Liver (tissue), 8 donors: ENCODE measurements at regions not wholly inside any gene's neighbourhood (a gene's known extent, or its start where the extent isn't known, plus 50 kb on each side); places are given as distances from the start of the nearest gene placed in this dataset.

Experiments
- DNase-seq: peaks from one replicate; pipeline ENCODE4 v3.0.0-alpha.2; 2017; ENCODE audit warnings: low spot score
- H3K27ac ChIP-seq, 2 donors: one replicate each; pipeline ENCODE4 v1.7.0; 2013; ENCODE audit warnings: inconsistent platforms in 2 of 2, low read length in 2 of 2, control low read depth in 1 of 2, low read depth in 1 of 2, mild to moderate bottlenecking in 1 of 2
- H3K27me3 ChIP-seq, 4 donors: one replicate each; pipeline versions ENCODE4 v1.6.1 to v1.7.0; 2013; ENCODE audit warnings: low read length in 3 of 4, inconsistent platforms in 1 of 4, mild to moderate bottlenecking in 1 of 4, moderate library complexity in 1 of 4; ENCODE audit not compliant: control insufficient read depth in 4 of 4, insufficient read depth in 4 of 4
- H3K36me3 ChIP-seq, 4 donors: one replicate each; pipeline versions ENCODE4 v1.6.1 to v1.7.0; 2013; ENCODE audit warnings: low read length in 3 of 4, mild to moderate bottlenecking in 3 of 4, low read depth in 1 of 4, moderate library complexity in 1 of 4; ENCODE audit not compliant: control insufficient read depth in 4 of 4, insufficient read depth in 3 of 4
- H3K4me1 ChIP-seq, 4 donors: one replicate each; pipeline versions ENCODE4 v1.6.1 to v1.7.0; 2013; ENCODE audit warnings: low read length in 3 of 4, mild to moderate bottlenecking in 3 of 4, moderate library complexity in 1 of 4; ENCODE audit not compliant: control insufficient read depth in 4 of 4, insufficient read depth in 4 of 4
- H3K4me3 ChIP-seq, 3 donors: one replicate each; pipeline versions ENCODE4 v1.6.1 to v1.7.0; 2013; ENCODE audit warnings: low read length in 3 of 3, control low read depth in 1 of 3, low read depth in 1 of 3, mild to moderate bottlenecking in 1 of 3
- H3K9ac ChIP-seq, 2 donors: one replicate each; pipeline ENCODE4 v1.7.0; 2013; ENCODE audit warnings: low read length in 2 of 2, mild to moderate bottlenecking in 2 of 2, moderate library complexity in 2 of 2, control low read depth in 1 of 2, low read depth in 1 of 2
- H3K9me3 ChIP-seq, 4 donors: one replicate each; pipeline versions ENCODE4 v1.6.1 to v1.7.0; 2013; ENCODE audit warnings: low read length in 3 of 4; ENCODE audit not compliant: control insufficient read depth in 4 of 4
- CTCF ChIP-seq: fragments of 150-350 bp; IDR thresholded peaks from 2 replicates; pipeline ENCODE4 v1.5.1; 2017; ENCODE audit warnings: improper control_type of control experiment, low read depth, low read length; ENCODE audit not compliant: missing input control
- EGR1 ChIP-seq, 2 donors: IDR thresholded peaks; 2 replicates each; pipeline ENCODE4 v1.6.1; 2016 to 2018; ENCODE audit warnings: antibody characterized with exemption in 2 of 2, low read depth in 2 of 2
- FOXA2 ChIP-seq: IDR thresholded peaks from 2 replicates; pipeline ENCODE4 v1.6.1; 2016; ENCODE audit warnings: antibody characterized with exemption
- GABPA ChIP-seq, 2 donors: IDR thresholded peaks in 1 of 2; conservative IDR thresholded peaks in 1 of 2; 2 replicates each; pipeline ENCODE4 v1.6.1; 2016; ENCODE audit warnings: antibody characterized with exemption in 2 of 2, mild to moderate bottlenecking in 1 of 2, moderate library complexity in 1 of 2
- HNF4A ChIP-seq, 2 donors: conservative IDR thresholded peaks; 2 replicates each; pipeline ENCODE4 v1.6.1; 2016; ENCODE audit warnings: antibody characterized with exemption in 2 of 2, mild to moderate bottlenecking in 2 of 2
- HNF4G ChIP-seq: IDR thresholded peaks from 2 replicates; pipeline ENCODE4 v1.6.1; 2016; ENCODE audit warnings: antibody characterized with exemption
- JUND ChIP-seq, 2 donors: IDR thresholded peaks; 2 replicates each; pipeline ENCODE4 v1.6.1; 2016; ENCODE audit warnings: antibody characterized with exemption in 2 of 2
- MAX ChIP-seq: IDR thresholded peaks from 2 replicates; pipeline ENCODE4 v1.6.1; 2016; ENCODE audit warnings: antibody characterized with exemption
- NR2F2 ChIP-seq: IDR thresholded peaks from 2 replicates; pipeline ENCODE4 v1.6.1; 2016; ENCODE audit warnings: antibody characterized with exemption
- RXRA ChIP-seq, 2 donors: IDR thresholded peaks; 2 replicates each; pipeline ENCODE4 v1.6.1; 2017 to 2018; ENCODE audit warnings: antibody characterized with exemption in 2 of 2, mild to moderate bottlenecking in 1 of 2
- SP1 ChIP-seq: IDR thresholded peaks from 2 replicates; pipeline ENCODE4 v1.6.1; 2018; ENCODE audit warnings: antibody characterized with exemption, mild to moderate bottlenecking
- TAF1 ChIP-seq: conservative IDR thresholded peaks from 2 replicates; pipeline ENCODE4 v1.6.1; 2016; ENCODE audit warnings: antibody characterized with exemption, mild to moderate bottlenecking
- YY1 ChIP-seq: IDR thresholded peaks from 2 replicates; pipeline ENCODE4 v1.6.1; 2016; ENCODE audit warnings: antibody characterized with exemption, mild to moderate bottlenecking
- ZBTB33 ChIP-seq: IDR thresholded peaks from 2 replicates; pipeline ENCODE4 v1.6.1; 2016; ENCODE audit warnings: antibody characterized with exemption
- WGBS: extraction: QIAGEN DNeasy Blood & Tissue Kit; methylation state at CpG from one replicate; pipeline ENCODE4 v1.1.7; 2013; 5-methylcytosine and 5-hydroxymethylcytosine counted together
- TF ChIP-seq, protein P1 (sequence below): IDR thresholded peaks from 2 replicates; pipeline ENCODE4 v1.6.1; 2016; ENCODE audit warnings: antibody characterized with exemption
- donor health status: healthy.
- donor health status: healthy.
- donor health status: healthy.
- donor health status: healthy.
- donor health status: healthy.

DNA sequence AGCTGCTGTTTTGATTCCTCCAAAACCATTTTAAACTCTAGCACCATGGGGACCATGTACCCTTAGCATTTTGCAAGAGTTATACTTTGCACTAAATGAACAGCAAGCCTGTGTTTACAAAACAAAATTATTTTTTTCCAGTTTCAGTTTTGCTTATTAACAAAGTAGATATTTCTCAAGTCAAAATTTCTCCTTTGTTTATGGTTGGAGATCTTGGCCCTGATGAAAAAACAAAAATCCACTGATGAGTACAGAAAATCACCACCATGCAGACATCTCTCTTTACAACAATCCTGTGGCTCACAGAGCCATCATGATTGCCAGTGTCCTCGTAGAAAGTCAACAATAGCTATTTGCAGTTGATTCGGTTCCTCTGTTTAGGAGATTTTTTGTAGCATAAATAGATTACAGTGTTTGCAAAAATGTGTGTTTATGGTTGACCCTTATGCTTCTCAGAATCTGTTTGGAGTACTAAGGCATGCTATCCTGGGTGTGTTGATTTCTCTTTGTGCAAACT, 201.1 kb upstream of the NUDT4 start (continued):
- no peak for TF ChIP-seq SP1
- peak; percentile 52 to 59 for TF ChIP-seq HNF4A (conservative IDR thresholded peaks at IDR 0.05)
- TF ChIP-seq TAF1: no peak
- no peak for TF ChIP-seq CTCF
- TF ChIP-seq YY1: no peak
- no peak for TF ChIP-seq EGR1 (IDR thresholded peaks at IDR 0.05; ENCODE audit: low read depth in 2 of 2)

DNA sequence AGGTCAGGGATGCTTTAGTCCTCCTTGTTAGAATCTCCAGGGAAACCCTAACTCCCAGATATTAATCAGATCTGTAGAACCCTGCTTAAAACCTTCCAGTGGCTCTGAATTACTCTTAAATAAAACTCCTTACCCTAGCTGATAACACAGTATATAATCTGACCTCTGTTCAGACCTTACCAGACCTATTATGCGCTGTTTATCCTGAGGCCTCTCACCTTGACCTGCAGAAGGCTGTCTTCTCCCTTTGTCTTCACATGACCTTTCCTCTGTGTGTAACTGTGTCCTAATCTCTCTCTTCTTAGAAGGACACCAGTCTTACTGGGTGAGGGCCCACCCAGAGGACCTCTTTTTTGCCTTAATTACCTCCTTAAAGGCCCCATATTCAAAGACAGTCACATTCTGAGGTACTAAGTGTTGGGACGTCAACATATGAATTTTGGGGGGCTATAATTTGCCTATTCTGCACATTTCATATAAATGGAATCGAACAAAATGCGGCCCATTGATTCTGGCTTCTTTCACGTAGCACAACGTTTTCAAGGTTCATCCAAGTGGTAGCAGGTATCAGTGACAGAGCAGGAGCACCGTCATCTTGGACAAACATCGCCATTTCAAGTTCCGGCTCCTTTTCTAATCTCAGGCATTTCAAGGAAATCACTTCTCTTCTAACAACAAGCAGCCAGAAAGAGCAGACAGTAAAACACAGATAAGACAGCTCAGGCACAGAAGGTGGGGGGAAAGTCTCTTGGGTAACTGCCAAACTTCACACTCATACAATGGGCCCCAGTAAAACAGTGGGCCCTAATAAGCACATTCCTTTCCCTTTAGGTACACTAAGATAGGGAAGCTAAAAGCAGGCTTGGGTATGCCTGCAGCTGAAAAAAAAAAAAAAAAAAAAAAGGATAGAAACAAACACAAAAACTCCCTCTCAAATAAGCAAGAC, 200.2 kb upstream of the NUDT4 start:
- Histone ChIP-seq H3K27me3 (no peaks in the 10 kb centered on the region), H3K9me3 (no peaks in the 10 kb centered on the region), H3K9ac (no peak overlapping the region), H3K27ac (peak overlapping the region; percentile 15 to 27), H3K4me1 (peaks cover 0 to 19% (median 8%) of the 10 kb centered on the region in 4 donors), H3K4me3 (no peak overlapping the region), H3K36me3 (no peaks in the 10 kb centered on the region)
- DNase-seq: no peak
- TF ChIP-seq MAX: no peak
- no peak for TF ChIP-seq NR2F2
- no peak for TF ChIP-seq HNF4A (conservative IDR thresholded peaks at IDR 0.05)
- TF ChIP-seq ZBTB33: no peak
- no peak for TF ChIP-seq EGR1 (IDR thresholded peaks at IDR 0.05; ENCODE audit: low read depth in 2 of 2)
- no peak for TF ChIP-seq CTCF
- TF ChIP-seq RXRA (IDR thresholded peaks at IDR 0.05): no peak
- no peak for TF ChIP-seq GABPA (IDR thresholded peaks at IDR 0.05 in 1 of 2, conservative IDR thresholded peaks at IDR 0.05 in 1 of 2)
- no peak for TF ChIP-seq YY1
- no peak for TF ChIP-seq SP1
- TF ChIP-seq TAF1: no peak
- TF ChIP-seq HNF4G: no peak
- TF ChIP-seq FOXA2: no peak
- TF ChIP-seq JUND (IDR thresholded peaks at IDR 0.05): no peak
- TF ChIP-seq, protein P1, sequence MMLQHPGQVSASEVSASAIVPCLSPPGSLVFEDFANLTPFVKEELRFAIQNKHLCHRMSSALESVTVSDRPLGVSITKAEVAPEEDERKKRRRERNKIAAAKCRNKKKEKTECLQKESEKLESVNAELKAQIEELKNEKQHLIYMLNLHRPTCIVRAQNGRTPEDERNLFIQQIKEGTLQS: no peak
- WGBS: 84% methylated on average over 9 of the region's 9 CpGs
